ENCODE measurements at regions not wholly inside any gene's neighbourhood (a gene's known extent, or its start where the extent isn't known, plus 50 kb on each side); places are given as distances from the start of the nearest gene placed in this dataset.

GRCh38 chr2:120503206-120503792 is 157.4 kb downstream of the INHBB start:
- peaks cover 19% of the 10 kb centered on the region for H3K27me3 Mint-ChIP-seq (ENCODE audit: insufficient read depth, low read depth, poor library complexity)
- H3K4me1 ChIP-seq (ENCODE audit: insufficient read depth): no peaks in the 10 kb centered on the region
- H3K9me2 ChIP-seq (ENCODE audit: insufficient read depth): no peaks in the 10 kb centered on the region
- no peaks in the 10 kb centered on the region for H3K36me3 ChIP-seq (ENCODE audit: insufficient read depth)
- peaks cover 6% of the 10 kb centered on the region; the same call in 2 of the 3 replicates for H3K4me1 Mint-ChIP-seq
- H3K27ac ChIP-seq (ENCODE audit: low read depth): no peak overlapping the region
- H3K4me3 ChIP-seq: no peak overlapping the region
- no peak for TF ChIP-seq POLR2AphosphoS5 (IDR thresholded peaks at IDR 0.05; ENCODE audit: low read depth)
- TF ChIP-seq ETS1 (IDR thresholded peaks at IDR 0.05): no peak
- no peak for TF ChIP-seq REST (IDR thresholded peaks at IDR 0.05; ENCODE audit: unreplicated experiment)
- TF ChIP-seq ZNF331 (CRISPR knock-in tag; IDR thresholded peaks at IDR 0.05; ENCODE audit: low read depth): no peak
- TF ChIP-seq EZH2 (IDR thresholded peaks at IDR 0.05; ENCODE audit: low read depth, unreplicated experiment): no peak
- no peak for TF ChIP-seq CTCF (conservative IDR thresholded peaks at IDR 0.05; ENCODE audit: low read depth in 2 of 2)
- no peak for TF ChIP-seq JUNB (IDR thresholded peaks at IDR 0.05; ENCODE audit: unreplicated experiment)
- TF ChIP-seq CREB1 (CRISPR knock-in tag; IDR thresholded peaks at IDR 0.05; ENCODE audit: low read depth): no peak
- TF ChIP-seq STAT1 (IDR thresholded peaks at IDR 0.05; ENCODE audit: unreplicated experiment): no peak
- no peak for TF ChIP-seq EZH2phosphoT487 (IDR thresholded peaks at IDR 0.05; ENCODE audit: unreplicated experiment)
- TF ChIP-seq ZNF462 (CRISPR knock-in tag; IDR thresholded peaks at IDR 0.05): no peak
- no peak overlapping the region; the same call in 2 of the 3 replicates for H3K4me3 Mint-ChIP-seq
- H3K79me2 ChIP-seq (replicated peaks; ENCODE audit: insufficient read depth): no peaks in the 10 kb centered on the region
- H3K27ac Mint-ChIP-seq: no peak overlapping the region
- ATAC-seq (no peak), DNase-seq (ENCODE audit: low spot score) (no peak)
- no peaks in the 10 kb centered on the region for H3F3A ChIP-seq (replicated peaks; ENCODE audit: low read depth)
- H3K27me3 ChIP-seq (ENCODE audit: insufficient read depth): no peaks in the 10 kb centered on the region
- H4K20me1 ChIP-seq (replicated peaks; ENCODE audit: insufficient read depth): no peaks in the 10 kb centered on the region
- no peaks in the 10 kb centered on the region for H3K36me3 Mint-ChIP-seq (ENCODE audit: low read depth)
- no peak overlapping the region for H2AFZ ChIP-seq
- no peak overlapping the region for H3K4me2 ChIP-seq
- H3K9me3 Mint-ChIP-seq: no peaks in the 10 kb centered on the region; the same call in 2 of the 3 replicates
